C1 segment of cervical spinal cord (tissue), 14 donors: ENCODE measurements at regions not wholly inside any gene's neighbourhood (a gene's known extent, or its start where the extent isn't known, plus 50 kb on each side); places are given as distances from the start of the nearest gene placed in this dataset.

ENCODE experiments used
- DNase-seq, 14 donors: peaks; one replicate each; lab custom pipeline; 2025; lab: John Stamatoyannopoulos, UW

DNA sequence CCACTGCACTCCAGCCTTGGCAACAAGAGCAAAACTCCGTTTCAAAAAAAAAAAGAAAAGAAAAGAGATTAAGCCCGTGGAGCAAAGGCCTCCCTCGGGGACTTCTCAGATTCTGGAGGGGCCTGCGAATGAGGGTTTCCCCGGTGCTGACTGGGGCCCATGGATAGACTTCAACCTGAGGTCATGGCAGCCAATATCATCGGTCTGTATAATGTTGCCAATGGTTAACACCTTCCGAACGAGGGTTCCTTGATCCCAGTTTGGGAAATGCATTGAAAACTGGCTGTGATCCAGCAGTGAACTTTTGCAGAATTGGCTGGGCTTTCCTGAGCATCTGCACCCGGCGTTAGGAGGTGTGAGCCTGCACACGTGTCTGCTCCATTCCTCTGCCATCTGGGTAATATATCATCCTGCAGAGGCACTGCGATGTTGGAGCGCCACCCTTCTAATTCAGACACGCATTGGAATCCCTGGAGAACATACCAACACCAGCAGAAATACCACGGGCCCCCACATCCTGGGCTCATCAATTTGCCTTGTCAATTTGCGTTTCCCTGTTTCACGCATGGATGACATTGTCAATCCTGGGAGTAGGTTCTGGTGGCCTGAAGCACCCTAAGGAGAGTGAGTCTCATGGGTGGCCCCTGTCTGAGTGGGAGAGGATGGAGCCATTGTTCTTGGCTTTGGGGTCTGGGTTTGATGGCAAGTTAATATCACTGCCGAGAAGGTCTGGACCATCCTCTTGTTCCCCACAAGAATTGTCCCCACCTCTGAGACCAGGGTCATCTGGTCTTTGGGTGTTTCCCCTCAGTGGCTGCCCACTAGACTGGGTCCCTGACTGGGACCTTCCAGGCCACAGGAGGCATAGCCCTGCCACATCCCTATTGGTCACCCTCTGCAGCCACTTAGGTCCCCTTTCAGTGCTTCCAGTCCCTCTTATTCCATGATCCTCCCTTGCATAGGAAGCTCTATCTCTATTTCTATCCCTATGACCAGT is 441.0 kb downstream of the PTPRU start:
- DNase-seq: no peak

DNA sequence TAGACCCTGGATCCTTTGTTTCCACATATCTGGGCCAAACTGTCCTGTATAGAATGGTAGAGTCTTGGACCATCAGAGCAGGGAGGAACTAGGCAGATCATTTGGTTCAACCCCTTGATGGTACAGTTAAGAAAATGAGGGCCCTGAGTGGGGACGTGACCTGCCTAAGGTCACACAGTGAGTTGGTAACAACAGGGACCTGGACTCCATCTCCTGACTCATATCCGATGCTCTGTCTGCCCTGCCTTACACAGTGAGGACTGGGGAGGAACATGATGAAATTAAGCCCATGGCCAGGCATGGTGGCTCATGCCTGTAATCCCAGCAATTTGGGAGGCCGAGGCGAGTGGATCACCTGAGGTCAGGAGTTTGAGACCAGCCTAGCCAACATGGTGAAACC is 440.2 kb downstream of the PTPRU start:
- no peak for DNase-seq

DNA sequence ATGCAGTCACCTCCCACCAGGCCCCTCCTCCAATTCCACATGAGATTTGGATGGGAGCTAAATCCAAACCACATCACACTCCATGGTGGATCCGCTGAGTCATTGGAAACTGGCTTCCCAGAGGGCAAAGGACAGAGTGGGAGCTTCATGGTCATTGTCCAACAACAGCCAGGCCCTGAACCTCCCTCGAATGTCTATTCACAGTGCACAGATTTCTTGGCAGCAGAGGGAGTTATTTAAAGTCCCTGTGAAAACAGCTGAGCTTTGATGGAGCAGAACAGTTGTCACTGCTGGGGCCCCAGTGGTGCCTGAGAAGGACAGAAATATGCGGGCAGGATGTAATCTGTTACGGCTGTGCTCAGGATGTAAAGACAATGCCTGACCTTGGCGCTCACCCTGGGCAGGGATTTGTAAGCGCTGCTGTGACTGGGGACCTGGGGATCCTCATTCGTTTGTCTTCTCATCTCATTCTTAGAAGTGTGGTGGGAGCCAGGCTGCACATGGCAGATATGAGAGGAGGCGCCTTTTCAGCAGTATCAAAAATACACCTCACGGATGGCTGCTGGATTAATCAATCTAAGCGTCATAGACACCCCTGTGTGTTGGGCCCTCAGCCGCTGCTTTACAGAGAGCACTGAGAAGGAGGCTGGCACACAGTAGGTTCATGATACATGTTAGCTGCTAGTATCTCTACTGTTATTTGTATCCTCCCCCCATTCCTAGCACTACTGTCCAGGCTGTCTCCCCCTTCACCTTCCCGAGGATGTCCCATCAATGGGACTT is 439.4 kb downstream of the PTPRU start:
- DNase-seq: no peak

GRCh38 chr1:29674627-29675326 is 438.5 kb downstream of the PTPRU start:
- DNase-seq: no peak

- DNase-seq: no peak
Measured at GRCh38 chr1:29673669-29674626, 437.6 kb downstream of the PTPRU start.

DNA sequence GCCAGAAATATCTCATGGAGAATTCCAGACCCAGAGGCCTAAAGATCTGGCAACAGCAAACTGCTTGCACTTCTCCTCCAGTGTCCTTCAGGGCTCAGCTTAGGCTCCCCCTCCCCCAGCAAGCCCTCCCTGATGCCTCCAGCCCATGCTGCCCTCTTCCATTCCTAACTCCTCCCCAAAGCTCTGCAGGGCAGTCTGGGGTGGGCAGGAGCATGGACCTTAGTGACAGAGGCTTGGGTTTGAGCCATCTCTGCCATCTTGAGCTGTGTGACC is 436.8 kb downstream of the PTPRU start:
- no peak for DNase-seq

DNA sequence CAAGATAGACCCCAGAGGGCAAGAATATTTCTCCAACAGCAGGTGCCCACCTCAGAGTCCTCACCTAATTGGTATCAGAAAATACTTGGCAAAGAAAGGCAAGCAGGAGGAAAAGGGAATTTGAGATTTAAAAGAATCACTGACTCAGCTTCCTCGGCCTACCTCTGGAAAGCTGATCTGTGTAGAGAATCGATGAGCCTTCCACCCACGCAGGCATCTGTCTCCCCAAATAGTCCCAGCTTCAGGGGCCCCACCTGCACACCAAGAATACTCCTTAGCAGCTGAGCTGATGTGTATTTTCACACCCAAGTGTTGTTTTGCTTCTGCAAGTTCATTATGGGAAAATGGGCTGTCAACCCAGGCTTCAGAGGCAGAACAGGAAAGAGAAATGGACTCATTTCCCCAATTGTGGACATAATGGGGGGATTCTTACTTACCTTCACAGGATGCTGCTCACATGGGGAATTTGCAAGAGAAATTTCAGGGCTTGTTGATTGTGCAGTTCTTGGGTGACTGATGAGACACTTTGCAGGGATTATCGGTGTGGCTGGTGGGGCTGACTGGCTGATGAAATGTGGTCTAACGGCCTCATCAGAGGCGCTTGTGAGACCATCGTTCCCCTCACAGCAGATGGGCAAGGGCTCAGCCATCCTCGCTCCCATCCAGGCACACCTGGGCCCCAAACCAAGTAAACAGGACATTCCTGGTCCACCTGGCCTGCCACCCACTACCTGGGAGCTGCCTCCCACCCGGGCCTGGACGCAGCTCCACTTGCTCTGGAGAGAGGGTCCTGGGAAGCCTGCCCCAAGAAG is 436.3 kb downstream of the PTPRU start:
- no peak for DNase-seq

DNA sequence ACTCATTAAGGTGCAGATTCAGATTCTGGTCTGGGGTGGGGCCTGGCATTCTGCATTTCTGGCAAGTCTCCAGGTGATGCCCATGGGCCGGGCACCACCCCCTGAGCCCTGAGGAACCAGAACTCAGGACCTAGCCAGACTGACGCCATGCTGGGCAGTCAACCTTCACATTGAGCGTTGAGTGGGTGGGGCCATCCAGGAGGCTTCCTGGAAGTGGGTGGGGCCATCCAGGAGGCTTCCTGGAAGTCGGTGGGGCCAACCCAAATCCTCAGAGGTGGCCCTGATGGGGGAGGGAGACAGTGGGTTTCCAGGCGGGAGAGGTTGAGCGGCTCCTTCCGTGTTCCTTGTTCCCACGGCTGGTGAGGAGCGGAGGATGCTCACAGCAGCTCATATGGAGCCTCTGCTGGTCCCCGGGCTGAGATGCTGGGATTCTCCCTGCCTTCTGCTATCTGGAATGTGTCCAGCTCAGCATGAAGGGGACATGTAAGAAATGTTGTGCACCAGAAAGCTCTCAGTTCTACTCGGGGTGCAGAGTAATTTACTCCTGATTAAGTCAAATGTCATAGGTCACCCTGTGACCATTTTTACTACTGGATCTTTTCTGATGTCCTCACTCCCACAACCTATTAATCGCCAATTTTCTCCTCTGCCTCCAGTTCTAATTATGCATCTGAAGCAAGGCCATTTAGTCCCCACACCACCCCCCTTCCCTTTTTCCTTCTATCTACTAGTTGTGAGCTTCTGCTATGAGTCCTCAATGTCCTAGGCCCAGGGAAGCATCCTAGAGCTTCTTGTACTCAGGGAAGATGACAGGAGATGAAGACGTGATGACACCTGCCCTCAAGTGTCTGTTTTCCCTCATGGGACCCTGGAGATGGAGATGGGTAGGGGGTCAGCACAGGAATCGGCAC is 435.4 kb downstream of the PTPRU start:
- DNase-seq: no peak

- no peak for DNase-seq
Measured at GRCh38 chr1:29670752-29671151, 434.4 kb downstream of the PTPRU start.

DNA sequence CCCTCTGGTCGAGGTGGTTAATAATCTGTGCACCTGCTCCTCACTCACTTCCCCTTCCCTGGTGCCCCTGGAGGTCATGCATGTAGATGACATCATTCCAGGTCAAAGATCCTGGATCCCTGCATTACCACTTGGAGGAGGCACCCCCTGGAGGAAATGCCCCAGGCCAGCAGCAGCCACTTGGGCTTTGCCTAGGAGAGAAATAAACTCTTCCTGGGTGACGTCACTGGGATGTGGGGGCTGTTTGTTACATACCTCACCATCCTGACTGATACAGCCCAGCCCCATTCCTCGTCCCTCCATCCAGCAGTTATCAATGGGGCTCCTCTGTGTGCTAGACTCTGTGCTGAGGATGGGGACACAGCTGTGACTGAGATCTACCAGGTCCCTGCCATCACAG is 433.6 kb downstream of the PTPRU start:
- DNase-seq: no peak

- DNase-seq: no peak
Measured at GRCh38 chr1:29669158-29669871, 433.0 kb downstream of the PTPRU start.

DNA sequence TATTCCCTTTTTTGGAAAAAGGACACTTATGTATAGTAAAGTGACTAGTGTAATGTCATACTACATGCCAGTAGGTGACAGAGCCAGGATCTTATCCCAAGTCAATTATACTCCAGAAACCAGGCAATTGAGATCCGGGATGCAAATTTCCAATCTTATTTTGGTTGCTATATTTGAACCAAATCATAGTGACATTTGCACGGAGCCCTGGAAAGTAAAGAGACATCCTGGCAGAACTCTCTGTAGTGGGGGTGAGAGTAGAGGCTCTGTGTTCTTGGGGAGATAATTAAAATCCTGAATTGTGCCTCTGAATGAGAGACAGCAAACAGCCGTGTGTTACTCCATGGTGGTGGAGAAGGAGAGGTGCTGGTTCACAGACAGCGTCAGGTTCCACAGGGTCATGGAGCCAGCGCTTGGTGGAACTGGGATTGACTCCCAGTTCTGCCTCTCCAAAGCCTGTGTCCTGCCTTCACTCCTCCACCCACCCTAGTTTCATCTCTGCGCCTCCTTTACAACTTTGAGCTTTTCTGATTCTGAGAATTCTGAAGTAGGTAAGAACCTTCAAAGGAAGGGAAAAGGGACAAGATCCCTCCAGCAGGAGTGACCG is 432.3 kb downstream of the PTPRU start:
- DNase-seq: no peak

- no peak for DNase-seq
Measured at GRCh38 chr1:29667951-29668350, 431.6 kb downstream of the PTPRU start.

- no peak for DNase-seq
Measured at GRCh38 chr1:29664711-29665110, 428.4 kb downstream of the PTPRU start.

- DNase-seq: no peak
Measured at GRCh38 chr1:29658688-29659087, 422.4 kb downstream of the PTPRU start.

GRCh38 chr1:29657816-29658215 is 421.5 kb downstream of the PTPRU start:
- no peak for DNase-seq

- no peak for DNase-seq
Measured at GRCh38 chr1:29655945-29656850, 419.9 kb downstream of the PTPRU start.
